Left forelimb (tissue), 1 donor: ENCODE measurements at regions not wholly inside any gene's neighbourhood (a gene's known extent, or its start where the extent isn't known, plus 50 kb on each side); places are given as distances from the start of the nearest gene placed in this dataset.

Experiments used
- DNase-seq: peaks from one replicate; pipeline ENCODE4 v3.0.0-alpha.2; 2018; ENCODE audit warnings: low spot score

- no peak for DNase-seq
Observed at GRCh38 chr12:91922139-91922538, 223.5 kb downstream of the BTG1 start.

- DNase-seq = no peak
Observed at GRCh38 chr12:91921555-91921954, 224.1 kb downstream of the BTG1 start.

- no peak for DNase-seq
Observed at GRCh38 chr12:91920741-91921140, 224.9 kb downstream of the BTG1 start.

DNA sequence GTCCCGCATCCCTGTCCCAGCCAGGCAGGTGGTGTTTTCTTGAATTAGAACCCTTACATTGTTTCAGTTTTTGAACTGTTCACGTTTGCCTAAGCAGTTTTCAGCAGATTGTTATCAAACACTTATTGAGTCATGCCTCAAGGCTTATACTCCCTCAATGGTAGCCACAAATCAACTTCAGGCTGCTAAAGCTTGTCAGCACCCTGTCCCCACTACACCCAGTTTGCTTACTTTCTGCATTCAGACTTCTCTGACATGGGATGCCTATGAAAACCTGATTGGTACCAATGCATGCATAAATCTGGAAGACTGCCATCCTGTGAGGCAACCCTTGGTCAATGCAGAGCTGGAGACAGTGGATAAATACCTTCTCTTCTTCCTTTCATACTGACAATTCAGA, 225.4 kb downstream of the BTG1 start:
- DNase-seq = no peak

- DNase-seq = no peak
Observed at GRCh38 chr12:91918431-91918830, 227.2 kb downstream of the BTG1 start.

GRCh38 chr12:91914701-91915100, 230.9 kb downstream of the BTG1 start:
- DNase-seq = no peak

- no peak for DNase-seq
Observed at GRCh38 chr12:91913651-91914050, 232.0 kb downstream of the BTG1 start.

GRCh38 chr12:91913124-91913523, 232.5 kb downstream of the BTG1 start:
- DNase-seq = no peak

- no peak for DNase-seq
Observed at GRCh38 chr12:91912178-91912577, 233.5 kb downstream of the BTG1 start.

DNA sequence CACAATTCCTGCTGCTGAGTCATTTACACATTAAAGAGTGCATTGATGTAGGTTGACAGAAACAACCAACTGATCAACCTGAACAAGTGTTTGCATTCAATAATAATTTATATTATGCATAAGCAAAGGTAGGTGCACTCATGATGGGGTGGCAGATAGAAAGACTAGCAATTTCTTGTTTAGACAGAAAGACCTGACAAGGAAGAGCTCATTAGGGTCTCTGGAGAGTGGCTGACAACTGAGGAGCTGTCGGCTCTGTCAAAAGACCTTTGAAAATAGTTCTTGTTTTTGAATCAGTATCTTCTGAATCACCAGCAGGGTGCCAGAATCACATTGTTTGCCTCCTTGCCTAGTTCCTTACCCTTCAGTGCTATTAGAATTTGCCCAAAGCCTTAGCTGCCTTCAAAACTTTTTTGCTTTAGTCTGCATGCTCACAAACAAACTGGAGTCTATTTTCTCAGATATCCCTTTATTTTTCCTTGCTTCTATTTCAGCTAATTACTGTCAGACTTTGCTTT, 234.7 kb downstream of the BTG1 start:
- no peak for DNase-seq

GRCh38 chr12:91902860-91903683, 242.6 kb downstream of the BTG1 start:
- no peak for DNase-seq

- no peak for DNase-seq
Observed at GRCh38 chr12:91901381-91902074, 244.1 kb downstream of the BTG1 start.

GRCh38 chr12:91900971-91901370, 244.7 kb downstream of the BTG1 start:
- no peak for DNase-seq

- DNase-seq = no peak
Observed at GRCh38 chr12:91899056-91899455, 246.6 kb downstream of the BTG1 start.

GRCh38 chr12:91897025-91897515, 248.6 kb downstream of the BTG1 start:
- DNase-seq = no peak

DNA sequence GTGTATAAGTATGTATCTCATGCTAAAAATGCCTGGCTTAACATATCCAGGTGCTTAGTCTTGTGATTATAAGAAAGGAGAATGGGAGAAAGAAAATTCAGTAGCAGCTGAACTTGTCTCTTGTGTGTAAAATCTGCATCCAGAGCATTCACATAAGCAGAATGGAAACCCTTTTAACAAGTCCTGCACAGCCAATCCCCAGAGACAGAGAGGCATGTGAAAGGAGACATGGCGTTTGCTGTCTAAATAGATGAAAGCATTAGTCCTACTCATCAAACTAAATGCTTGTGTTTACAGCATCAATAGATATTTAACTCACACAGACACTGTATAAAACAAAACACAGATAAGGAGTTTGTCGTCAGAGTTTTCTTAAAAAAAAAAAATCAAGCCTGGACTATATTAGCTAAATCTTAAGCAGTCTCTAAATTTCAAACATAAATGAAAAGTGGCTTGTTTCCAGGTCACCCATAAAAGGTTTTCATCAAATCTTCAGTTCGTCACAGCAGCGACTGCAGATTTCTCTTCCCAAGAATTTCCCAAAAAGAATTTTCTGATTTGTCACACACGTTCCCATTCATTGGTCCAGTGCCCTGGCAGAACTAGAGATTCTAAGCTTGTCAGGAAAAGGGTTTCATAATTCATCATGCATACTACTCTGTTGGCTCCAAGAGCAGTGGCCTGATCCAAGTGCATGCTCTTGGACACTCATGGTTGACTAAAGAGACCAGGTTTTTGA, 249.2 kb downstream of the BTG1 start:
- no peak for DNase-seq

DNA sequence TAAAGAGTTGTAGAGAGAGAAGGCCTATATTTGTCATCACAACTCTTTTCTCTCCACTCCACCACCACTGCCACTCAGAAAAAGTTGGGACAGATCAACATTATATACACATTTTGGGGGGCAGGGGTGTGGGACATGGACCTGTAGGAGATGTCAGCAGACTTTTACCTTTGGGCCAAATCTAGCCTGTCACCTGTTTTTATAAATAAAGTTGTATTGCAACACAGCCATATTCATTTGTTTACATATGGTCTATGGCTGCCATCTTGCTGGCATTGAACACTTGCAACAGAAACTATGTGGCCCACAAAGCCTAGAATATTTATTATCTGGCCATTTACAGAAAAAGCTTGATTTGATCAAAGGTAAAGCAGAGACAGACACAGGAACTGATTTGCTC, 250.7 kb downstream of the BTG1 start:
- no peak for DNase-seq

GRCh38 chr12:91893476-91893875, 252.2 kb downstream of the BTG1 start:
- no peak for DNase-seq

GRCh38 chr12:91892081-91892855, 253.4 kb downstream of the BTG1 start:
- DNase-seq = no peak

- DNase-seq = no peak
Observed at GRCh38 chr12:91890742-91891141, 254.9 kb downstream of the BTG1 start.

DNA sequence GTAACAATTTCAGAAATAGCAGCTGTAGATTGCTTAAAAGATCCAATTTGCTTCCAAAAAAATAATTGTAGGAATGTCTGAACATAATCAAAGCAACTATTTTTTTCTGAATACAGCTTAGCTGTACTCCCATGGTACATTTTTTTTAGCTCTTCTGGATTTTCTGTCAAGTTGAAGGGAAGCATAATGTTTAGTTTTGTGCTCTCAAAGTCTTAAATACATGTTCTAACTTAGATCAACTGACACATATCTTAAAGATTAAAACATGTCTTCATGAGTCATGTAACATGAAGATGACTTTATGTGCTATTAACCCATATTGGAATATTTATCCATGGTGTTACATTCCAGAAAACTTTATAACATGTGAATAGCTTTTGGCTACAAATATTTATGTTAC, 255.7 kb downstream of the BTG1 start:
- no peak for DNase-seq

GRCh38 chr12:91889059-91889458, 256.6 kb downstream of the BTG1 start:
- no peak for DNase-seq
